ENCODE measurements at regions not wholly inside any gene's neighbourhood (a gene's known extent, or its start where the extent isn't known, plus 50 kb on each side); places are given as distances from the start of the nearest gene placed in this dataset.

DNA sequence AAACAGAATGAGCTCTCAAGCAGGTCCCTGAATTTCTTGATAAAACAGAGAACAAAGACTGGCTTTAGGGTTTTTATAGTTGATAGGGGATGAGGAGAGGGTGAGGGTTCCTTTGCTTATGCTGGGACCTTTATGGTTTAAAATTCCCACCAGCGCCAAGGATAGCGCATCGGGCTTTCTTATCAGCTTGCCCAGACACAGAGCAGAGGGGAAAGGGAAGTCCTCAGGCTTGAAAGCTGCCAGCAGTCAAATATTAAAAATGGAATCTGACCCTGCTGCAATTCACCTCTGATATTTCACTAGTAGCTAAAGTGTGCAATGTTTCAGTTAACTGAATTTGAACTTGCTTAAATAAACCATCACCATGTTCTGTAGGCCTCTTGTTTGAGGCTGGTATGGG lies 55.0 kb upstream of the EPHA3 start:
- ChIA-PET CTCF (no interaction called here), POLR2A (no interaction called here)
- DNase-seq (ENCODE audit: extremely low spot score), result no peak
- no peak for TF ChIP-seq CTBP1 (IDR thresholded peaks at IDR 0.05; ENCODE audit: borderline replicate concordance)
- TF ChIP-seq, protein P1, sequence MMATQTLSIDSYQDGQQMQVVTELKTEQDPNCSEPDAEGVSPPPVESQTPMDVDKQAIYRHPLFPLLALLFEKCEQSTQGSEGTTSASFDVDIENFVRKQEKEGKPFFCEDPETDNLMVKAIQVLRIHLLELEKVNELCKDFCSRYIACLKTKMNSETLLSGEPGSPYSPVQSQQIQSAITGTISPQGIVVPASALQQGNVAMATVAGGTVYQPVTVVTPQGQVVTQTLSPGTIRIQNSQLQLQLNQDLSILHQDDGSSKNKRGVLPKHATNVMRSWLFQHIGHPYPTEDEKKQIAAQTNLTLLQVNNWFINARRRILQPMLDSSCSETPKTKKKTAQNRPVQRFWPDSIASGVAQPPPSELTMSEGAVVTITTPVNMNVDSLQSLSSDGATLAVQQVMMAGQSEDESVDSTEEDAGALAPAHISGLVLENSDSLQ (IDR thresholded peaks at IDR 0.05), result no peak
- TF ChIP-seq NFRKB (IDR thresholded peaks at IDR 0.05), result no peak
- no peak for TF ChIP-seq BHLHE40 (IDR thresholded peaks at IDR 0.05; ENCODE audit: borderline replicate concordance)
- no peak for TF ChIP-seq LEF1 (IDR thresholded peaks at IDR 0.05; ENCODE audit: borderline replicate concordance)
- TF ChIP-seq SUZ12 (IDR thresholded peaks at IDR 0.05), result no peak
- no peak for TF ChIP-seq FOXA1 (IDR thresholded peaks at IDR 0.05)

DNA sequence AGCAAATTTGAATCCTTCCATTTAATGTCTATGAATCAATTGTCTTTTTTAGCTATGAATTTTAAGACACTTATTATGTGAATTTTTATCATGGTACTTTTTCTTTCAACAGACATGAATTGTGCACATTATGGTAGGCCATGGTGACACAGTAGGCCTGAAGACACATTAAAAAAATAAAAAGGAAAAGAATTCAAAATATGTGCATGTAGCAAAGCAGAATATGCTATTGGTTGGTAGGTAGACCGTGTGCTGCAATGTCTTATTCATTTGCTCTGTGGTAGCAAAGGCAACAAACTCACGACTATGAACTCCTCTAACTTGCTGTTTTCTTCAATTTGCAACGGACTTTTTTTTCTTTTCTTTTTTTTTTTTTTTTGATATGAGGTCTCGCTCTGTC lies 50.0 kb upstream of the EPHA3 start:
- TF ChIP-seq L3MBTL2 (conservative IDR thresholded peaks at IDR 0.05) (no peak), SUZ12 (IDR thresholded peaks at IDR 0.05) (no peak), CTBP1 (IDR thresholded peaks at IDR 0.05; ENCODE audit: borderline replicate concordance) (no peak), BHLHE40 (IDR thresholded peaks at IDR 0.05; ENCODE audit: borderline replicate concordance) (no peak), HDGF (IDR thresholded peaks at IDR 0.05; ENCODE audit: borderline replicate concordance) (no peak), FOXA1 (IDR thresholded peaks at IDR 0.05) (no peak), SP1 (IDR thresholded peaks at IDR 0.05) (no peak), LEF1 (IDR thresholded peaks at IDR 0.05; ENCODE audit: borderline replicate concordance) (no peak), TARDBP (IDR thresholded peaks at IDR 0.05) (no peak), ELF4 (IDR thresholded peaks at IDR 0.05) (no peak), ZNF384 (IDR thresholded peaks at IDR 0.05) (no peak), NFRKB (IDR thresholded peaks at IDR 0.05) (no peak), FOXM1 (IDR thresholded peaks at IDR 0.05; ENCODE audit: borderline replicate concordance) (no peak), FOXK2 (IDR thresholded peaks at IDR 0.05) (no peak)
- TF ChIP-seq, protein P1 (IDR thresholded peaks at IDR 0.05), result no peak
- DNase-seq (ENCODE audit: extremely low spot score), result no peak
- ChIA-PET POLR2A (no interaction called here), CTCF (no interaction called here)

Measured in HEK293T (cell line).